PC-9 (cell line): ENCODE measurements at regions not wholly inside any gene's neighbourhood (a gene's known extent, or its start where the extent isn't known, plus 50 kb on each side); places are given as distances from the start of the nearest gene placed in this dataset.

Experiments
- EZH2 ChIP-seq: fragments of 200-600 bp; sonication (generic); IDR thresholded peaks from 2 replicates; pipeline ENCODE4 v1.8.0; 2017; ENCODE audit warnings: antibody characterized with exemption, low read depth
- TF ChIP-seq, protein P1 (sequence below): fragments of 200-600 bp; sonication (generic); conservative IDR thresholded peaks from 2 replicates; pipeline ENCODE4 v1.6.1; 2017; ENCODE audit warnings: mixed run types, antibody characterized with exemption, mild to moderate bottlenecking, moderate library complexity

DNA sequence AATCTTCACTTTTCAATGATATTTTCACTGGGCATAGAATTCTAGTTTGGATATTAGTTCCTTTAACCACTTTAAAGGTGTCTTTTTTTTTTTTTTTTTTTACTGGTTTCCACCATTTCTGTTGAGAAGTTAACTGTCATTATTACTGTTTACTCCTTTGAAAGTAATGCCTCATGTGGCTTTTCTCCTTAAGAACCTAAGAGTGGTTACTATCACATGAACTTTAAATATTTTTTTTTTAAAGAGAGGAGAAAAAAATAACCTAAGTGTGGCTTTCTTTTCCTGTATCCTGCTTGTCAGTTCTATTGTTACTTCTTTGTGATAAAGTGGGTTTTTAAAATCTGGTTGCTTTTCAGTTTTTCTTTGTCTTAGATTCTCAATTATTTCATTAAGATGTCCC lies 229.5 kb downstream of the CDH26 start:
- TF ChIP-seq, protein P1, sequence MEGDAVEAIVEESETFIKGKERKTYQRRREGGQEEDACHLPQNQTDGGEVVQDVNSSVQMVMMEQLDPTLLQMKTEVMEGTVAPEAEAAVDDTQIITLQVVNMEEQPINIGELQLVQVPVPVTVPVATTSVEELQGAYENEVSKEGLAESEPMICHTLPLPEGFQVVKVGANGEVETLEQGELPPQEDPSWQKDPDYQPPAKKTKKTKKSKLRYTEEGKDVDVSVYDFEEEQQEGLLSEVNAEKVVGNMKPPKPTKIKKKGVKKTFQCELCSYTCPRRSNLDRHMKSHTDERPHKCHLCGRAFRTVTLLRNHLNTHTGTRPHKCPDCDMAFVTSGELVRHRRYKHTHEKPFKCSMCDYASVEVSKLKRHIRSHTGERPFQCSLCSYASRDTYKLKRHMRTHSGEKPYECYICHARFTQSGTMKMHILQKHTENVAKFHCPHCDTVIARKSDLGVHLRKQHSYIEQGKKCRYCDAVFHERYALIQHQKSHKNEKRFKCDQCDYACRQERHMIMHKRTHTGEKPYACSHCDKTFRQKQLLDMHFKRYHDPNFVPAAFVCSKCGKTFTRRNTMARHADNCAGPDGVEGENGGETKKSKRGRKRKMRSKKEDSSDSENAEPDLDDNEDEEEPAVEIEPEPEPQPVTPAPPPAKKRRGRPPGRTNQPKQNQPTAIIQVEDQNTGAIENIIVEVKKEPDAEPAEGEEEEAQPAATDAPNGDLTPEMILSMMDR, result no peak
- TF ChIP-seq EZH2, result no peak
